ENCODE measurements at regions not wholly inside any gene's neighbourhood (a gene's known extent, or its start where the extent isn't known, plus 50 kb on each side); places are given as distances from the start of the nearest gene placed in this dataset.

- TF ChIP-seq CTCF (IDR thresholded peaks at IDR 0.05), result no peak
- TF ChIP-seq POLR2A (IDR thresholded peaks at IDR 0.05), result no peak
- TF ChIP-seq POLR2AphosphoS5 (IDR thresholded peaks at IDR 0.05), result no peak
Observed at GRCh38 chr9:24897826-24898225, 352.1 kb upstream of the IZUMO3 start.

All from transverse colon (tissue), 4 donors.